Liver (tissue), 8 donors: ENCODE measurements at regions not wholly inside any gene's neighbourhood (a gene's known extent, or its start where the extent isn't known, plus 50 kb on each side); places are given as distances from the start of the nearest gene placed in this dataset.

Experiments used
- DNase-seq: peaks from one replicate; pipeline ENCODE4 v3.0.0-alpha.2; 2017; ENCODE audit warnings: low spot score
- H3K27ac ChIP-seq, 2 donors: one replicate each; pipeline ENCODE4 v1.7.0; 2013; ENCODE audit warnings: inconsistent platforms in 2 of 2, low read length in 2 of 2, control low read depth in 1 of 2, low read depth in 1 of 2, mild to moderate bottlenecking in 1 of 2
- H3K27me3 ChIP-seq, 4 donors: one replicate each; pipeline versions ENCODE4 v1.6.1 to v1.7.0; 2013; ENCODE audit warnings: low read length in 3 of 4, inconsistent platforms in 1 of 4, mild to moderate bottlenecking in 1 of 4, moderate library complexity in 1 of 4; ENCODE audit not compliant: control insufficient read depth in 4 of 4, insufficient read depth in 4 of 4
- H3K36me3 ChIP-seq, 4 donors: one replicate each; pipeline versions ENCODE4 v1.6.1 to v1.7.0; 2013; ENCODE audit warnings: low read length in 3 of 4, mild to moderate bottlenecking in 3 of 4, low read depth in 1 of 4, moderate library complexity in 1 of 4; ENCODE audit not compliant: control insufficient read depth in 4 of 4, insufficient read depth in 3 of 4
- H3K4me1 ChIP-seq, 4 donors: one replicate each; pipeline versions ENCODE4 v1.6.1 to v1.7.0; 2013; ENCODE audit warnings: low read length in 3 of 4, mild to moderate bottlenecking in 3 of 4, moderate library complexity in 1 of 4; ENCODE audit not compliant: control insufficient read depth in 4 of 4, insufficient read depth in 4 of 4
- H3K4me3 ChIP-seq, 3 donors: one replicate each; pipeline versions ENCODE4 v1.6.1 to v1.7.0; 2013; ENCODE audit warnings: low read length in 3 of 3, control low read depth in 1 of 3, low read depth in 1 of 3, mild to moderate bottlenecking in 1 of 3
- H3K9ac ChIP-seq, 2 donors: one replicate each; pipeline ENCODE4 v1.7.0; 2013; ENCODE audit warnings: low read length in 2 of 2, mild to moderate bottlenecking in 2 of 2, moderate library complexity in 2 of 2, control low read depth in 1 of 2, low read depth in 1 of 2
- H3K9me3 ChIP-seq, 4 donors: one replicate each; pipeline versions ENCODE4 v1.6.1 to v1.7.0; 2013; ENCODE audit warnings: low read length in 3 of 4; ENCODE audit not compliant: control insufficient read depth in 4 of 4
- EGR1 ChIP-seq, 2 donors: IDR thresholded peaks; 2 replicates each; pipeline ENCODE4 v1.6.1; 2016 to 2018; ENCODE audit warnings: antibody characterized with exemption in 2 of 2, low read depth in 2 of 2
- FOXA1 ChIP-seq: IDR thresholded peaks from 2 replicates; pipeline ENCODE4 v1.6.1; 2016; ENCODE audit warnings: antibody characterized with exemption
- FOXA2 ChIP-seq: IDR thresholded peaks from 2 replicates; pipeline ENCODE4 v1.6.1; 2016; ENCODE audit warnings: antibody characterized with exemption
- GABPA ChIP-seq, 2 donors: IDR thresholded peaks in 1 of 2; conservative IDR thresholded peaks in 1 of 2; 2 replicates each; pipeline ENCODE4 v1.6.1; 2016; ENCODE audit warnings: antibody characterized with exemption in 2 of 2, mild to moderate bottlenecking in 1 of 2, moderate library complexity in 1 of 2
- HNF4G ChIP-seq: IDR thresholded peaks from 2 replicates; pipeline ENCODE4 v1.6.1; 2016; ENCODE audit warnings: antibody characterized with exemption
- JUND ChIP-seq, 2 donors: IDR thresholded peaks; 2 replicates each; pipeline ENCODE4 v1.6.1; 2016; ENCODE audit warnings: antibody characterized with exemption in 2 of 2
- NR2F2 ChIP-seq: IDR thresholded peaks from 2 replicates; pipeline ENCODE4 v1.6.1; 2016; ENCODE audit warnings: antibody characterized with exemption
- RAD21 ChIP-seq, 2 donors: IDR thresholded peaks; 2 replicates each; pipeline ENCODE4 v1.6.1; 2016; ENCODE audit warnings: antibody characterized with exemption in 2 of 2, mild to moderate bottlenecking in 2 of 2
- RXRA ChIP-seq, 2 donors: IDR thresholded peaks; 2 replicates each; pipeline ENCODE4 v1.6.1; 2017 to 2018; ENCODE audit warnings: antibody characterized with exemption in 2 of 2, mild to moderate bottlenecking in 1 of 2
- SP1 ChIP-seq: IDR thresholded peaks from 2 replicates; pipeline ENCODE4 v1.6.1; 2018; ENCODE audit warnings: antibody characterized with exemption, mild to moderate bottlenecking
- TAF1 ChIP-seq: conservative IDR thresholded peaks from 2 replicates; pipeline ENCODE4 v1.6.1; 2016; ENCODE audit warnings: antibody characterized with exemption, mild to moderate bottlenecking
- YY1 ChIP-seq: IDR thresholded peaks from 2 replicates; pipeline ENCODE4 v1.6.1; 2016; ENCODE audit warnings: antibody characterized with exemption, mild to moderate bottlenecking
- WGBS: extraction: QIAGEN DNeasy Blood & Tissue Kit; methylation state at CpG from one replicate; pipeline ENCODE4 v1.1.7; 2013; 5-methylcytosine and 5-hydroxymethylcytosine counted together
- TF ChIP-seq, protein P1 (sequence below): IDR thresholded peaks from 2 replicates; pipeline ENCODE4 v1.6.1; 2016; ENCODE audit warnings: antibody characterized with exemption, mild to moderate bottlenecking
- TF ChIP-seq, protein P2 (sequence below): IDR thresholded peaks from 2 replicates; pipeline ENCODE4 v1.6.1; 2016; ENCODE audit warnings: antibody characterized with exemption
- TF ChIP-seq, protein P3 (sequence below): IDR thresholded peaks from 2 replicates; pipeline ENCODE4 v1.6.1; 2016; ENCODE audit warnings: antibody characterized with exemption
- TF ChIP-seq, protein P4 (sequence below): IDR thresholded peaks from 2 replicates; pipeline ENCODE4 v1.6.1; 2016; ENCODE audit warnings: antibody characterized with exemption
- TF ChIP-seq, protein P5 (sequence below): fragments of 150-350 bp; IDR thresholded peaks from 2 replicates; pipeline ENCODE4 v1.5.1; 2017; ENCODE audit warnings: improper control_type of control experiment, low read depth, low read length; ENCODE audit not compliant: missing input control
- donor health status: healthy.
- donor health status: healthy.
- donor health status: healthy.
- donor health status: healthy.
- donor health status: healthy.

DNA sequence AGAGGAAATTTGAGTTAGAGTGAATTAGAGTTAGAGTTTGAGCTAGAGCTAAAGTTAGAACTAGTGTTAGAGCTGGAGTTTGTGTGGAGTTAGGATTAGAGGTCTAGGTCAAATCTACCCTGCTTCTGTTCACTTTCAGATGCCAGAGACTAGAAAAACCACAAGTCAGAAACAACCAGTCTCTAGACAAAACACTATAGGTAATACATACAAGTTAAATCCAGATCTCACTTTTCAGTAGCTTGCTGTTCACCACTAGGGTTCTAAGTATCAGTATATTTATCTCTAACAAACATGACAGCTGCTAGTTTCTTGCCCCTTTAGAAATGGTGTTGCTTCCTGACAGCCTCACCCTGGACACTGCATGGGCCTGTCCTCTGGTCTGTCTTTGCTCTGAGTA, 300.7 kb downstream of the ARAP2 start (continued):
- TF ChIP-seq, protein P1, sequence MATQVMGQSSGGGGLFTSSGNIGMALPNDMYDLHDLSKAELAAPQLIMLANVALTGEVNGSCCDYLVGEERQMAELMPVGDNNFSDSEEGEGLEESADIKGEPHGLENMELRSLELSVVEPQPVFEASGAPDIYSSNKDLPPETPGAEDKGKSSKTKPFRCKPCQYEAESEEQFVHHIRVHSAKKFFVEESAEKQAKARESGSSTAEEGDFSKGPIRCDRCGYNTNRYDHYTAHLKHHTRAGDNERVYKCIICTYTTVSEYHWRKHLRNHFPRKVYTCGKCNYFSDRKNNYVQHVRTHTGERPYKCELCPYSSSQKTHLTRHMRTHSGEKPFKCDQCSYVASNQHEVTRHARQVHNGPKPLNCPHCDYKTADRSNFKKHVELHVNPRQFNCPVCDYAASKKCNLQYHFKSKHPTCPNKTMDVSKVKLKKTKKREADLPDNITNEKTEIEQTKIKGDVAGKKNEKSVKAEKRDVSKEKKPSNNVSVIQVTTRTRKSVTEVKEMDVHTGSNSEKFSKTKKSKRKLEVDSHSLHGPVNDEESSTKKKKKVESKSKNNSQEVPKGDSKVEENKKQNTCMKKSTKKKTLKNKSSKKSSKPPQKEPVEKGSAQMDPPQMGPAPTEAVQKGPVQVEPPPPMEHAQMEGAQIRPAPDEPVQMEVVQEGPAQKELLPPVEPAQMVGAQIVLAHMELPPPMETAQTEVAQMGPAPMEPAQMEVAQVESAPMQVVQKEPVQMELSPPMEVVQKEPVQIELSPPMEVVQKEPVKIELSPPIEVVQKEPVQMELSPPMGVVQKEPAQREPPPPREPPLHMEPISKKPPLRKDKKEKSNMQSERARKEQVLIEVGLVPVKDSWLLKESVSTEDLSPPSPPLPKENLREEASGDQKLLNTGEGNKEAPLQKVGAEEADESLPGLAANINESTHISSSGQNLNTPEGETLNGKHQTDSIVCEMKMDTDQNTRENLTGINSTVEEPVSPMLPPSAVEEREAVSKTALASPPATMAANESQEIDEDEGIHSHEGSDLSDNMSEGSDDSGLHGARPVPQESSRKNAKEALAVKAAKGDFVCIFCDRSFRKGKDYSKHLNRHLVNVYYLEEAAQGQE = no peak
- TF ChIP-seq, protein P2, sequence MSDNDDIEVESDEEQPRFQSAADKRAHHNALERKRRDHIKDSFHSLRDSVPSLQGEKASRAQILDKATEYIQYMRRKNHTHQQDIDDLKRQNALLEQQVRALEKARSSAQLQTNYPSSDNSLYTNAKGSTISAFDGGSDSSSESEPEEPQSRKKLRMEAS = no peak
- TF ChIP-seq HNF4G (no peak), SP1 (no peak), RXRA (IDR thresholded peaks at IDR 0.05) (no peak), FOXA1 (no peak)
- TF ChIP-seq, protein P3, sequence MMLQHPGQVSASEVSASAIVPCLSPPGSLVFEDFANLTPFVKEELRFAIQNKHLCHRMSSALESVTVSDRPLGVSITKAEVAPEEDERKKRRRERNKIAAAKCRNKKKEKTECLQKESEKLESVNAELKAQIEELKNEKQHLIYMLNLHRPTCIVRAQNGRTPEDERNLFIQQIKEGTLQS = no peak

DNA sequence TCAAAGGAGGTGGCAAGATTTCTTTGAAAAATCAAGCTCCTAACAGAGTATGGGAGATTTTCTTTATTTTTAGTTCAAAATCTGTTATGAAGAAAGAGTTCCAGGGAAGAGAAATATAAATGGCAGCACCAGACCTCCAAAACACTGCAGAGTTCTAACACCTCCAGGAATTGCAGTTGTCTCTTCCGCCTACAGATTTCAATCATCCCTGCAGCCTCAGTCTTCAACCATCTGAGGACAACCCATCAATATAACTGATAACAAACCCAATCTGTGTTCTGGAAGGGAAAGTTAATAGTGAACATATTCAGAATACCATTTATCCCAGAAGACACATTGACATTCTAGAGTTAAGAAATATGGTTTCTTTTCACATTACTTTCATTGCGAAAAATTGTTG, 296.1 kb downstream of the ARAP2 start:
- TF ChIP-seq FOXA2 (no peak), SP1 (no peak), RAD21 (IDR thresholded peaks at IDR 0.05) (no peak), TAF1 (no peak), GABPA (IDR thresholded peaks at IDR 0.05 in 1 of 2, conservative IDR thresholded peaks at IDR 0.05 in 1 of 2) (no peak), EGR1 (IDR thresholded peaks at IDR 0.05; ENCODE audit: low read depth in 2 of 2) (no peak), JUND (IDR thresholded peaks at IDR 0.05) (no peak), HNF4G (no peak), RXRA (IDR thresholded peaks at IDR 0.05) (no peak), YY1 (no peak), NR2F2 (no peak), FOXA1 (no peak)
- TF ChIP-seq, protein P4, sequence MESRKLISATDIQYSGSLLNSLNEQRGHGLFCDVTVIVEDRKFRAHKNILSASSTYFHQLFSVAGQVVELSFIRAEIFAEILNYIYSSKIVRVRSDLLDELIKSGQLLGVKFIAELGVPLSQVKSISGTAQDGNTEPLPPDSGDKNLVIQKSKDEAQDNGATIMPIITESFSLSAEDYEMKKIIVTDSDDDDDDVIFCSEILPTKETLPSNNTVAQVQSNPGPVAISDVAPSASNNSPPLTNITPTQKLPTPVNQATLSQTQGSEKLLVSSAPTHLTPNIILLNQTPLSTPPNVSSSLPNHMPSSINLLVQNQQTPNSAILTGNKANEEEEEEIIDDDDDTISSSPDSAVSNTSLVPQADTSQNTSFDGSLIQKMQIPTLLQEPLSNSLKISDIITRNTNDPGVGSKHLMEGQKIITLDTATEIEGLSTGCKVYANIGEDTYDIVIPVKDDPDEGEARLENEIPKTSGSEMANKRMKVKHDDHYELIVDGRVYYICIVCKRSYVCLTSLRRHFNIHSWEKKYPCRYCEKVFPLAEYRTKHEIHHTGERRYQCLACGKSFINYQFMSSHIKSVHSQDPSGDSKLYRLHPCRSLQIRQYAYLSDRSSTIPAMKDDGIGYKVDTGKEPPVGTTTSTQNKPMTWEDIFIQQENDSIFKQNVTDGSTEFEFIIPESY = no peak
- TF ChIP-seq, protein P2 = no peak
- TF ChIP-seq, protein P3 = no peak
- TF ChIP-seq, protein P5, sequence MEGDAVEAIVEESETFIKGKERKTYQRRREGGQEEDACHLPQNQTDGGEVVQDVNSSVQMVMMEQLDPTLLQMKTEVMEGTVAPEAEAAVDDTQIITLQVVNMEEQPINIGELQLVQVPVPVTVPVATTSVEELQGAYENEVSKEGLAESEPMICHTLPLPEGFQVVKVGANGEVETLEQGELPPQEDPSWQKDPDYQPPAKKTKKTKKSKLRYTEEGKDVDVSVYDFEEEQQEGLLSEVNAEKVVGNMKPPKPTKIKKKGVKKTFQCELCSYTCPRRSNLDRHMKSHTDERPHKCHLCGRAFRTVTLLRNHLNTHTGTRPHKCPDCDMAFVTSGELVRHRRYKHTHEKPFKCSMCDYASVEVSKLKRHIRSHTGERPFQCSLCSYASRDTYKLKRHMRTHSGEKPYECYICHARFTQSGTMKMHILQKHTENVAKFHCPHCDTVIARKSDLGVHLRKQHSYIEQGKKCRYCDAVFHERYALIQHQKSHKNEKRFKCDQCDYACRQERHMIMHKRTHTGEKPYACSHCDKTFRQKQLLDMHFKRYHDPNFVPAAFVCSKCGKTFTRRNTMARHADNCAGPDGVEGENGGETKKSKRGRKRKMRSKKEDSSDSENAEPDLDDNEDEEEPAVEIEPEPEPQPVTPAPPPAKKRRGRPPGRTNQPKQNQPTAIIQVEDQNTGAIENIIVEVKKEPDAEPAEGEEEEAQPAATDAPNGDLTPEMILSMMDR = no peak
- TF ChIP-seq, protein P1 = no peak
- Histone ChIP-seq H3K4me3 (no peak overlapping the region), H3K9me3 (peaks cover 0 to 6% (median 3%) of the 10 kb centered on the region in 4 donors), H3K27me3 (no peaks in the 10 kb centered on the region), H3K4me1 (no peaks in the 10 kb centered on the region), H3K36me3 (no peaks in the 10 kb centered on the region), H3K27ac (no peak overlapping the region), H3K9ac (no peak overlapping the region)
- 93% methylated on average over 2 of the region's 2 CpGs for WGBS
- DNase-seq = no peak
